ENCODE measurements at regions not wholly inside any gene's neighbourhood (a gene's known extent, or its start where the extent isn't known, plus 50 kb on each side); places are given as distances from the start of the nearest gene placed in this dataset.
A peak's percentile ranks its signal among the peaks of the same experiment; 100 is the strongest.

GRCh38 chr3:102095383-102095782 lies 246.1 kb downstream of the NFKBIZ start:
- DNase-seq = no peak
- ATAC-seq (ENCODE audit: low read depth in 2 of 2) = no peak
- Histone ChIP-seq H3K4me3 (ENCODE audit: low read depth, low read length) (no peak overlapping the region), H3K36me3 (ENCODE audit: control insufficient read depth, insufficient read depth, low read length) (no peaks in the 10 kb centered on the region), H3K27me3 (ENCODE audit: control insufficient read depth, insufficient read depth, low read length) (no peaks in the 10 kb centered on the region), H3K4me1 (ENCODE audit: control insufficient read depth, insufficient read depth, low read length, poor library complexity, severe bottlenecking) (peaks cover 8% of the 10 kb centered on the region), H3K9me3 (ENCODE audit: control insufficient read depth in 2 of 2, low read length in 2 of 2) (no peaks in the 10 kb centered on the region), H3K27ac (ENCODE audit: insufficient read depth, low read length, poor library complexity, severe bottlenecking) (no peak overlapping the region)
- no peaks in the 10 kb centered on the region for H3K36me3 Mint-ChIP-seq
- peaks cover 5 to 33% (median 21%) of the 10 kb centered on the region in 4 donors for H3K4me1 Mint-ChIP-seq
- peak overlapping the region in 1 of 3 donors; percentile 11 for H3K27ac Mint-ChIP-seq
- peaks cover 6% of the 10 kb centered on the region for H3K27me3 Mint-ChIP-seq
- peaks cover 0 to 2% (median 0%) of the 10 kb centered on the region in 7 donors for H3K9me3 Mint-ChIP-seq
- no peak overlapping the region for H3K4me3 Mint-ChIP-seq

- no peak for DNase-seq
- no peak for ATAC-seq (ENCODE audit: low read depth in 2 of 2)
- H3K36me3 Mint-ChIP-seq = no peaks in the 10 kb centered on the region
- no peak overlapping the region for H3K4me3 Mint-ChIP-seq
- Histone ChIP-seq H3K36me3 (ENCODE audit: control insufficient read depth, insufficient read depth, low read length) (no peaks in the 10 kb centered on the region), H3K27me3 (ENCODE audit: control insufficient read depth, insufficient read depth, low read length) (no peaks in the 10 kb centered on the region), H3K4me1 (ENCODE audit: control insufficient read depth, insufficient read depth, low read length, poor library complexity, severe bottlenecking) (peaks cover 8% of the 10 kb centered on the region), H3K4me3 (ENCODE audit: low read depth, low read length) (no peak overlapping the region), H3K27ac (ENCODE audit: insufficient read depth, low read length, poor library complexity, severe bottlenecking) (no peak overlapping the region), H3K9me3 (ENCODE audit: control insufficient read depth in 2 of 2, low read length in 2 of 2) (no peaks in the 10 kb centered on the region)
- H3K27ac Mint-ChIP-seq = no peak overlapping the region
- H3K9me3 Mint-ChIP-seq = peaks cover 0 to 2% (median 0%) of the 10 kb centered on the region in 7 donors
- peaks cover 6% of the 10 kb centered on the region for H3K27me3 Mint-ChIP-seq
- peaks cover 5 to 33% (median 21%) of the 10 kb centered on the region in 4 donors for H3K4me1 Mint-ChIP-seq
Measured at GRCh38 chr3:102096066-102096465, 246.8 kb downstream of the NFKBIZ start.

GRCh38 chr3:102098130-102098885 lies 249.0 kb downstream of the NFKBIZ start:
- H3K36me3 Mint-ChIP-seq = no peaks in the 10 kb centered on the region
- DNase-seq = no peak
- no peaks in the 10 kb centered on the region for H3K27me3 ChIP-seq (ENCODE audit: control insufficient read depth, insufficient read depth, low read length)
- no peak overlapping the region for H3K4me3 Mint-ChIP-seq
- H3K9me3 Mint-ChIP-seq = no peaks in the 10 kb centered on the region
- ATAC-seq (ENCODE audit: low read depth in 2 of 2) = no peak
- no peaks in the 10 kb centered on the region for H3K36me3 ChIP-seq (ENCODE audit: control insufficient read depth, insufficient read depth, low read length)
- peak overlapping the region in 1 of 3 donors; percentile 35 for H3K27ac Mint-ChIP-seq
- peaks cover 2% of the 10 kb centered on the region for H3K27me3 Mint-ChIP-seq
- no peak overlapping the region for H3K4me3 ChIP-seq (ENCODE audit: low read depth, low read length)
- H3K4me1 Mint-ChIP-seq = peaks cover 0 to 18% (median 10%) of the 10 kb centered on the region in 4 donors
- peaks cover under 1% of the 10 kb centered on the region for H3K4me1 ChIP-seq (ENCODE audit: control insufficient read depth, insufficient read depth, low read length, poor library complexity, severe bottlenecking)
- H3K9me3 ChIP-seq (ENCODE audit: control insufficient read depth in 2 of 2, low read length in 2 of 2) = no peaks in the 10 kb centered on the region
- no peak overlapping the region for H3K27ac ChIP-seq (ENCODE audit: insufficient read depth, low read length, poor library complexity, severe bottlenecking)

GRCh38 chr3:102099913-102100312 lies 250.6 kb downstream of the NFKBIZ start:
- no peaks in the 10 kb centered on the region for H3K36me3 ChIP-seq (ENCODE audit: control insufficient read depth, insufficient read depth, low read length)
- no peak overlapping the region for H3K4me3 ChIP-seq (ENCODE audit: low read depth, low read length)
- H3K27ac ChIP-seq (ENCODE audit: insufficient read depth, low read length, poor library complexity, severe bottlenecking) = no peak overlapping the region
- H3K4me1 ChIP-seq (ENCODE audit: control insufficient read depth, insufficient read depth, low read length, poor library complexity, severe bottlenecking) = no peaks in the 10 kb centered on the region
- H3K4me1 Mint-ChIP-seq = peaks cover 0 to 10% (median 2%) of the 10 kb centered on the region in 4 donors
- DNase-seq = no peak
- ATAC-seq (ENCODE audit: low read depth in 2 of 2) = no peak
- no peaks in the 10 kb centered on the region for H3K27me3 ChIP-seq (ENCODE audit: control insufficient read depth, insufficient read depth, low read length)
- no peaks in the 10 kb centered on the region for H3K9me3 Mint-ChIP-seq
- no peaks in the 10 kb centered on the region for H3K36me3 Mint-ChIP-seq
- no peak overlapping the region for H3K27ac Mint-ChIP-seq
- H3K4me3 Mint-ChIP-seq = no peak overlapping the region
- H3K9me3 ChIP-seq (ENCODE audit: control insufficient read depth in 2 of 2, low read length in 2 of 2) = no peaks in the 10 kb centered on the region
- no peaks in the 10 kb centered on the region for H3K27me3 Mint-ChIP-seq

GRCh38 chr3:102102394-102102793 lies 253.1 kb downstream of the NFKBIZ start:
- Mint-ChIP-seq H3K4me1 (peaks cover 5 to 21% (median 8%) of the 10 kb centered on the region in 4 donors), H3K4me3 (no peak overlapping the region), H3K36me3 (no peaks in the 10 kb centered on the region), H3K27ac (no peak overlapping the region), H3K27me3 (no peaks in the 10 kb centered on the region), H3K9me3 (peaks cover 0 to 3% (median 0%) of the 10 kb centered on the region in 7 donors)
- ATAC-seq (ENCODE audit: low read depth in 2 of 2) (no peak), DNase-seq (no peak)
- H3K4me3 ChIP-seq (ENCODE audit: low read depth, low read length) = no peak overlapping the region
- no peaks in the 10 kb centered on the region for H3K36me3 ChIP-seq (ENCODE audit: control insufficient read depth, insufficient read depth, low read length)
- H3K27ac ChIP-seq (ENCODE audit: insufficient read depth, low read length, poor library complexity, severe bottlenecking) = no peak overlapping the region
- H3K4me1 ChIP-seq (ENCODE audit: control insufficient read depth, insufficient read depth, low read length, poor library complexity, severe bottlenecking) = no peaks in the 10 kb centered on the region
- H3K9me3 ChIP-seq (ENCODE audit: control insufficient read depth in 2 of 2, low read length in 2 of 2) = peaks cover 0 to 3% of the 10 kb centered on the region in 2 experiments
- H3K27me3 ChIP-seq (ENCODE audit: control insufficient read depth, insufficient read depth, low read length) = no peaks in the 10 kb centered on the region

- Mint-ChIP-seq H3K4me3 (no peak overlapping the region), H3K27ac (peak overlapping the region in 1 of 3 donors; percentile 87), H3K9me3 (peaks cover 0 to 3% (median 0%) of the 10 kb centered on the region in 7 donors), H3K4me1 (peaks cover 5 to 27% (median 10%) of the 10 kb centered on the region in 4 donors), H3K36me3 (peaks cover 6% of the 10 kb centered on the region), H3K27me3 (no peaks in the 10 kb centered on the region)
- ATAC-seq (ENCODE audit: low read depth in 2 of 2) = no peak
- H3K27ac ChIP-seq (ENCODE audit: insufficient read depth, low read length, poor library complexity, severe bottlenecking) = no peak overlapping the region
- H3K36me3 ChIP-seq (ENCODE audit: control insufficient read depth, insufficient read depth, low read length) = no peaks in the 10 kb centered on the region
- H3K27me3 ChIP-seq (ENCODE audit: control insufficient read depth, insufficient read depth, low read length) = no peaks in the 10 kb centered on the region
- DNase-seq = no peak
- no peaks in the 10 kb centered on the region for H3K4me1 ChIP-seq (ENCODE audit: control insufficient read depth, insufficient read depth, low read length, poor library complexity, severe bottlenecking)
- H3K9me3 ChIP-seq (ENCODE audit: control insufficient read depth in 2 of 2, low read length in 2 of 2) = peaks cover 0 to 4% of the 10 kb centered on the region in 2 experiments
- no peak overlapping the region for H3K4me3 ChIP-seq (ENCODE audit: low read depth, low read length)
Measured at GRCh38 chr3:102104033-102104432, 254.7 kb downstream of the NFKBIZ start.

- peak overlapping the region in 2 of 3 donors; percentile 21 to 67 for H3K27ac Mint-ChIP-seq
- DNase-seq (no peak), ATAC-seq (ENCODE audit: low read depth in 2 of 2) (no peak)
- Histone ChIP-seq H3K27ac (ENCODE audit: insufficient read depth, low read length, poor library complexity, severe bottlenecking) (no peak overlapping the region), H3K9me3 (ENCODE audit: control insufficient read depth in 2 of 2, low read length in 2 of 2) (peaks cover 0 to 4% of the 10 kb centered on the region in 2 experiments), H3K4me1 (ENCODE audit: control insufficient read depth, insufficient read depth, low read length, poor library complexity, severe bottlenecking) (no peaks in the 10 kb centered on the region), H3K27me3 (ENCODE audit: control insufficient read depth, insufficient read depth, low read length) (no peaks in the 10 kb centered on the region), H3K4me3 (ENCODE audit: low read depth, low read length) (no peak overlapping the region), H3K36me3 (ENCODE audit: control insufficient read depth, insufficient read depth, low read length) (no peaks in the 10 kb centered on the region)
- H3K27me3 Mint-ChIP-seq = no peaks in the 10 kb centered on the region
- no peak overlapping the region for H3K4me3 Mint-ChIP-seq
- peaks cover 6% of the 10 kb centered on the region for H3K36me3 Mint-ChIP-seq
- peaks cover 0 to 3% (median 0%) of the 10 kb centered on the region in 7 donors for H3K9me3 Mint-ChIP-seq
- peaks cover 5 to 27% (median 10%) of the 10 kb centered on the region in 4 donors for H3K4me1 Mint-ChIP-seq
Measured at GRCh38 chr3:102105193-102105592, 255.9 kb downstream of the NFKBIZ start.
